C1 segment of cervical spinal cord (tissue), 14 donors: ENCODE measurements at regions not wholly inside any gene's neighbourhood (a gene's known extent, or its start where the extent isn't known, plus 50 kb on each side); places are given as distances from the start of the nearest gene placed in this dataset.

Experiments
- DNase-seq, 14 donors: peaks; one replicate each; lab custom pipeline; 2025; lab: John Stamatoyannopoulos, UW

GRCh38 chr18:55090564-55091188 is 131.4 kb upstream of the CCDC68 start:
- DNase-seq: no peak

- no peak for DNase-seq
These were observed 130.3 kb upstream of the CCDC68 start for GRCh38 chr18:55089610-55090009.

- no peak for DNase-seq
These were observed 129.3 kb upstream of the CCDC68 start for GRCh38 chr18:55088561-55088960.

DNA sequence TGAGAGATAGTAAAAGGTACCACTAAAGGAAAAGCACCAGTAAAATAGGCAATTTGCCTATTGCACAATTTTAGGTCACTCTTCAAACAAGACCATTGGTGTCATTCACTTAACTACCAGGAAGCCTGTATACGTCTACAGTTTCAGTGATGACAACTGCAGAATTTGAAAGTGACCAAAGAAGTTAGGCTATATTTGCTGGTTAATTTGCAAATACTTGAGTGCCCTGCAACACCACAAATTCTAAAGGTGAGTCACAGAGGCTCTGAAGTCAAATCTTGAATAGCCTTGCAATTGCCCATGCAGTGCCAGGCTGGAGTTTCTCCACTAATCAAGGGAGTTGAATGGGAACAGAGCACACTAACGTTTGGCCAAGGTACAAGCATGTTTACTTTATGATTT is 128.7 kb upstream of the CCDC68 start:
- DNase-seq: no peak

DNA sequence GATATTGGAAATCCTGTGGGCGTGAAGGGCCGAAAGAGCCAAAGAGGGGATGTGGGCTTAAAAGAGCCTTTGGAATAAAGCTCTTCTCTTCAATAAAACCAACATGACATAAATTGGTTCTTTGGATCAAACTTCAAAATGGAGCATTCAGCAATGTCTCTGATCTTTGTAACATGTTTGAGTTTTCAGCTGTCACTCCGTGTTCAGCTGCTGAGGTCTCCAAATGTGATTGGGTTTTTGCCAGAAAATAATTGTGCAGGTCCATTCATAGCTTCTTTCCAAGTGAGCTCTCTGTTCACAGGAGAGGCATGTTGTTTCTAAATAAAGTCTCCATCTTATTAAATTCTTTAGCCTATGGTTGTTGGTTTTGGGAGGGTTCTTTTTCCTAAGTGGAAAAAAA is 127.6 kb upstream of the CCDC68 start:
- DNase-seq: no peak

DNA sequence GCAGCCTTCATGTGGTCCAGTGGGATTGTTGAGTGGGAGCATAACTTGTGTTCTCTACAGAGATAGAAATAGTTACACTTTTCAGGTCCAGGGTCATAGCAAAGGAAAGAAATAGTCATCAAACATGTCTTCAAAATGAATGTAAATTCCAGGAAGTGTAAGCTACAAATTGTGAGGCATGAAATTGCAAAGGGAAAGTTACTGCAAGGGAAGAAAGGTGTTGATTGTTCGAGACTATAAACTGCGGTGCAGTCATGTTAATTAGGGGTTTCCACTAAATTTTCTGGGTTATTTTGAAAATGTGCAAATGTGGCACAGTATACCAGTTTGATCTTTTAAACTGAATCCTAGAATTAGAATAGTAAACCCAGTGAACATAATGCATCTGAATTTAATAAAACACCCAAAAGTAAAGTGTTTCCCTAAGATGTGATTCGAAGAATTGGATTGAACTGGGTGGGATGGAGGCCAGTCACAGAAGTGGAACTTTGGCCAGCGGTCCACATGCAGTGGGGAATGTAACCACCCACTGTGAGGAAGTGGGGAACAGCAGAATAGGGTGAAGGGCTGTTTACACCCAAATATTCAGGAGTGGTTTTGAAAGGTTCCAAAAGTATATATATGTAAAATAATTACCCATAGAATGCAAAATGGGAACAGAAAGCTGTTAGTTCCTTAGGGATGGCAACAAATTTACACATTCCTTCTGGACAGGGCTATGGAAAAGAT is 126.5 kb upstream of the CCDC68 start:
- no peak for DNase-seq

- DNase-seq: no peak
These were observed 125.3 kb upstream of the CCDC68 start for GRCh38 chr18:55084550-55084949.

GRCh38 chr18:55083461-55083860 is 124.2 kb upstream of the CCDC68 start:
- DNase-seq: no peak

DNA sequence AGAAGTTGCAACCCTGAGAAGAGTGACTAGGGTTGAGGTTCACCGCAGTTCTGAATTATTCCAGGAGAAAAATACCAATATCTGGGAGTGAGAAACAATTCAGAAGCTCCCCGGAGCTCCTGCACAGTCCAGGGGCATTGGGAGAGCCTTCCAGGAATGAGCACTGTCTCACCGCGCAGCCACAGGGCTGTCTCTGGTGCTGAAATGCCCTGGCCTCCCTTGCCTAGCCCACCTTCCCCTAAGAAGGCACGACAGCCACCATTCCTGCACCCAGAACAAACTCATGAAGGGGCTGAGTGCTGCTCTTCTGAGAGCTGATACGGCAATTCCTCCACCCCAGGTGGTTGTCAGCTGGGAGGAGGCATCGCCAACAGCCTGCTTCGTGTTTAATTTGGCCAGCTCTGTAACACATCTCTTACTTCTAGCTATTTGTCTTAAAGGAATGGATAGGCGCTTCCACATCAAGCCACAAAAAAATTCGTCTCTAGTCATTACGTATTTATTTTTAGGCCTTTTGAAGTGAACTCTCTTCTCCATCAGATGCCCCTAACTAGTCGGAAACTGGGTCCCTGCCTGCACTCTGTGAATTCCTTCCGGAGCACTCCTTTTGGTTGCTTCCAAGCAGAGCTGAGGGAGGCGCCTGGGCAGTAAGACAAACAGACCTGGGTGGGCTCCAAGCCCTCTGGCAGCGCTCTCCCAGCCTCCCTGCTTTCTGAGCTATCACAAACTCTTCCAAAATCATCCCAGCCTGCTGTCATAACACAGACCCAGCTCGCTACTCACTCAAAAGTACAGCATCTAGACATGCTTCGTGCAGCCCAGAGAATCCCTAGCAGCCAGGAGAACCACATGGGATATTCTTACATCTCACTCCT is 120.5 kb upstream of the CCDC68 start:
- DNase-seq: peak in 1 of 14 donors; percentile 8

- no peak for DNase-seq
These were observed 119.8 kb upstream of the CCDC68 start for GRCh38 chr18:55079067-55079466.

- no peak for DNase-seq
These were observed 119.2 kb upstream of the CCDC68 start for GRCh38 chr18:55078303-55078932.

DNA sequence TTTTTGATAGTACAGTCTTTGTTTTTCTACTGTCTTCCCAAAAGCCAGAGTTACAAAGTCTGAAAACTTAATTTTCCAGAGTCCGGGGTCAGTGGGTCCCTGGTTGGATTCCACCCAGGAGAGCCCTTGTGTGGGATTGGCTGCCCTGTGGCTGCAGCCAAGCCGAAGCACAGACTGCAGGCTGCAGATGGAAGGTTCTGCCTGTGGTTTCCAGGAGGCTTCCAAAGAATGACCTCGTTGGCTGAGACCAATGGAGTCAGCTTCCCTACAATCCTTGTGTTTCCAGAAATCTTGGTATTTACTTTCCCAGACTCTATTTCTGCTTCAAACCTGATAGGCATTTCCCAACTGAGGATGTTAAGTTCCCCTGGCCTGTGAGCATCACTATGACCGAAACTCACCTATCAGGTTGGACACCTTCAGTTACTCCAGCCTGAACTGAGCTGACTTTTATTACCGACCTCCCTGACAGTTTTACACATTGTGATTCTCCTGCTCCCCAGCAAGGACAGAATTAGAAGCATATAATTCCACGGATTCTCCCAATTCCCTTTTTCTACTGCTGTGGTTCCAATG is 117.5 kb upstream of the CCDC68 start:
- peak in 1 of 14 donors; percentile 4 for DNase-seq

DNA sequence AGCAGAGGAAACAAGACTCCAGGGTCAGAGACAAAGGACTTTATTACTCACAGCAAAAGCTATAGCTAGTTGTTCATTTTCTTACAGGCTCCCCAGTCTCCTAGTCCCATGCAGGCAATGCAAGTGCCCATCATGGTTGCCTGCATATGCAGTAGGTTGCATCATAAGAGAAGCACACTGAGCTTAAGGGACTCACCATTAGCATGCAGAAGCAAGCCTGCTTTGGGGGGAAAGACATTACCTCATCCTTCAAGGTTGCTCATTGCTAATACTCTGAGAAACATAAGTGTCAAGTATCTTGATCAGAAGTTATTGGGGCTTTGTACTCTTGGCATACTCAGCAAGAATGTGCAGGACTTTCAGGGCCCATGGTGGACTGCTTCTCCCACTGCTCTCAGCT is 114.6 kb upstream of the CCDC68 start:
- DNase-seq: no peak

- DNase-seq: no peak
These were observed 113.9 kb upstream of the CCDC68 start for GRCh38 chr18:55073116-55073515.

- no peak for DNase-seq
These were observed 113.4 kb upstream of the CCDC68 start for GRCh38 chr18:55072698-55073097.

- DNase-seq: no peak
These were observed 112.9 kb upstream of the CCDC68 start for GRCh38 chr18:55072181-55072580.

DNA sequence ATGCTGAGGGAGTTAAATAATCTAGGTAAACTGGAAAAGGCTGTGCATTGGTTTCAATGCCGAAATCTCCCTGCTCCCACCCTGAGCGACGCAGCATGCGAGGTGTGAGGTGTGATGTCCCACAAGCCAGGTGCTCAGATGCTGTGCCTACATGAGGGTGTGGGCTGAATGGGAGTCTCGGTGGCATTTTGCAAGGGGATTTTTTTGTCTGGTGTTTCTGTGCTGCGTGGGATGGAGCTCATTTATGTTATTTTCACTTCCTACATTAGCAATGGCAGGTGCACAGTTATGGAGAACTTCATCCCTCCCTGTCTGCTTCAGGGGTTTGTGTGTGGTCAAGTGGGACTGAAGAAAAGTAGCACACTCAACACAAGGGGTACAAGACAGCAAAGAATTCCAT is 110.2 kb upstream of the CCDC68 start:
- DNase-seq: no peak

GRCh38 chr18:55064760-55065159 is 105.5 kb upstream of the CCDC68 start:
- no peak for DNase-seq

GRCh38 chr18:55064073-55064472 is 104.8 kb upstream of the CCDC68 start:
- no peak for DNase-seq

- peak in 10 of 14 donors; percentile 2 to 71 (median 29) for DNase-seq
These were observed 95.0 kb upstream of the CCDC68 start for GRCh38 chr18:55054021-55054990.
